ENCODE measurements at regions not wholly inside any gene's neighbourhood (a gene's known extent, or its start where the extent isn't known, plus 50 kb on each side); places are given as distances from the start of the nearest gene placed in this dataset.

- Histone ChIP-seq H3K23ac (ENCODE audit: low read depth, low read length) (no peak overlapping the region), H2AK9ac (replicated peaks; ENCODE audit: low read depth, low read length, poor library complexity) (no peak overlapping the region), H3K4me1 (ENCODE audit: control insufficient read depth, insufficient read depth, low read length) (no peaks in the 10 kb centered on the region), H4K5ac (ENCODE audit: low read depth, low read length) (no peak overlapping the region), H2BK15ac (ENCODE audit: low read depth, low read length) (no peak overlapping the region), H3K4me2 (ENCODE audit: low read depth, low read length) (no peak overlapping the region), H3K4me3 (ENCODE audit: insufficient read depth, low read depth, low read length) (no peak overlapping the region), H3K18ac (ENCODE audit: low read depth, low read length) (no peak overlapping the region), H2BK5ac (ENCODE audit: low read depth, low read length, poor library complexity, severe bottlenecking) (no peak overlapping the region), H2AK5ac (ENCODE audit: low read depth, low read length) (no peak overlapping the region), H3K9ac (ENCODE audit: low read depth, low read length) (no peak overlapping the region), H2BK120ac (ENCODE audit: low read depth, low read length) (no peak overlapping the region), H4K20me1 (ENCODE audit: insufficient read depth, low read length) (no peaks in the 10 kb centered on the region), H3K36me3 (ENCODE audit: control insufficient read depth, insufficient read depth, low read length) (no peaks in the 10 kb centered on the region), H3K79me1 (ENCODE audit: low read depth in 1 of 2, low read length in 2 of 2) (no peaks in the 10 kb centered on the region), H3K9me1 (ENCODE audit: insufficient read depth, low read length) (no peaks in the 10 kb centered on the region), H4K8ac (ENCODE audit: low read depth in 2 of 2, low read length in 2 of 2) (no peak overlapping the region), H3K56ac (ENCODE audit: extremely low read depth, insufficient read depth, low read length) (no peak overlapping the region), H2BK20ac (ENCODE audit: low read depth, low read length) (no peak overlapping the region), H3K9me3 (ENCODE audit: control insufficient read depth, insufficient read depth, low read length) (peaks cover 8% of the 10 kb centered on the region), H3K27me3 (ENCODE audit: control insufficient read depth, insufficient read depth, low read length) (no peaks in the 10 kb centered on the region), H4K91ac (ENCODE audit: insufficient read depth, low read depth, low read length) (no peak overlapping the region), H3K4ac (ENCODE audit: low read depth, low read length) (no peak overlapping the region), H3K27ac (ENCODE audit: insufficient read depth, low read length) (no peak overlapping the region), H3K14ac (replicated peaks; ENCODE audit: low read depth, low read length) (no peak overlapping the region), H2AFZ (replicated peaks; ENCODE audit: low read length, poor library complexity) (no peak overlapping the region)
- no CpG with 5 or more reads among the region's 1 CpG for WGBS, 2 experiments (ENCODE audit: extremely low coverage in 2 of 2, insufficient read length in 1 of 2)
- ATAC-seq (ENCODE audit: low read depth) = no peak
- dilution Hi-C loops (cut with HindIII; ENCODE audit: low sequenced_read_pairs, unreplicated experiment) = no loop called here
- BruUV-seq (replicated peaks) = no TSS peak
- no peak for TF ChIP-seq CEBPB (IDR thresholded peaks at IDR 0.05; ENCODE audit: low read depth, low read length)
- TF ChIP-seq NFE2L2 (IDR thresholded peaks at IDR 0.05; ENCODE audit: low read depth, low read length) = no peak
- ChIA-PET POLR2A (ENCODE audit: unreplicated experiment) (no interaction called here), CTCF (no interaction called here)
- in situ Hi-C loops (cut with MboI; ENCODE audit: low sequenced_read_pairs) = no loop called here
- intact Hi-C loops (cut with micrococcal nuclease) = no loop called here
- DNase-seq = no peak
Measured at GRCh38 chr4:45765521-45765920, 358.3 kb downstream of the GABRG1 start.

Data from IMR-90 (cell line).